ENCODE measurements at regions not wholly inside any gene's neighbourhood (a gene's known extent, or its start where the extent isn't known, plus 50 kb on each side); places are given as distances from the start of the nearest gene placed in this dataset.
"Not testable (repeated sequence)": the region's sequence is repeated elsewhere in the genome, so short reads cannot be mapped to it uniquely, and the experiment has no call there.

- no peak for DNase-seq (ENCODE audit: low read depth, low spot score)
- Histone ChIP-seq H3K9me3 (ENCODE audit: control insufficient read depth, insufficient read depth, low read length) (peaks cover 11% of the 10 kb centered on the region), H3K27me3 (ENCODE audit: control insufficient read depth, insufficient read depth, low read length) (peaks cover 4% of the 10 kb centered on the region), H3K27ac (ENCODE audit: low read depth, low read length) (no peak overlapping the region), H3K4me3 (ENCODE audit: low read depth, low read length) (no peak overlapping the region)
- TF ChIP-seq CTCF (IDR thresholded peaks at IDR 0.05; ENCODE audit: low read depth, low read length) = no peak
- CTCF ChIA-PET = no interaction called here
- POLR2A ChIA-PET = no interaction called here
Observed at GRCh38 chr17:69696650-69697049, 282.2 kb downstream of the MAP2K6 start.

- H3K9me3 ChIP-seq (ENCODE audit: control insufficient read depth, insufficient read depth, low read length) = peaks cover 11% of the 10 kb centered on the region
- H3K27ac ChIP-seq (ENCODE audit: low read depth, low read length); H3K27me3 ChIP-seq (ENCODE audit: control insufficient read depth, insufficient read depth, low read length); H3K4me3 ChIP-seq (ENCODE audit: low read depth, low read length); POLR2A ChIA-PET; DNase-seq (ENCODE audit: low read depth, low spot score); CTCF ChIA-PET: not testable (repeated sequence)
Observed at GRCh38 chr17:69698352-69698751, 283.9 kb downstream of the MAP2K6 start.

GRCh38 chr17:69702078-69702477 is 287.6 kb downstream of the MAP2K6 start:
- no peak for TF ChIP-seq CTCF (IDR thresholded peaks at IDR 0.05; ENCODE audit: low read depth, low read length)

GRCh38 chr17:69703751-69704150 is 289.3 kb downstream of the MAP2K6 start:
- TF ChIP-seq CTCF (IDR thresholded peaks at IDR 0.05; ENCODE audit: low read depth, low read length) = no peak
- no peak overlapping the region for H3K4me3 ChIP-seq (ENCODE audit: low read depth, low read length)
- ChIA-PET CTCF (no interaction called here), POLR2A (no interaction called here)
- DNase-seq (ENCODE audit: low read depth, low spot score) = no peak
- H3K27ac ChIP-seq (ENCODE audit: low read depth, low read length) = no peak overlapping the region
- peaks cover 6% of the 10 kb centered on the region for H3K27me3 ChIP-seq (ENCODE audit: control insufficient read depth, insufficient read depth, low read length)
- H3K9me3 ChIP-seq (ENCODE audit: control insufficient read depth, insufficient read depth, low read length) = peaks cover 1% of the 10 kb centered on the region; the same call in 1 of the 2 replicates

More at GRCh38 chr17:69702078-69702477, 287.6 kb downstream of the MAP2K6 start:
- H3K27ac ChIP-seq (ENCODE audit: low read depth, low read length) = no peak overlapping the region
- H3K4me3 ChIP-seq (ENCODE audit: low read depth, low read length) = no peak overlapping the region
- CTCF ChIA-PET = interaction anchor here (0.6 kb wide), 1 partner anchor 509 kb away, joined by 3 read pairs; no protein-coding TSS in a partner anchor
- peaks cover 6% of the 10 kb centered on the region for H3K27me3 ChIP-seq (ENCODE audit: control insufficient read depth, insufficient read depth, low read length)
- POLR2A ChIA-PET = no interaction called here
- H3K9me3 ChIP-seq (ENCODE audit: control insufficient read depth, insufficient read depth, low read length) = peaks cover 11% of the 10 kb centered on the region
- DNase-seq (ENCODE audit: low read depth, low spot score) = no peak

- Histone ChIP-seq H3K27me3 (ENCODE audit: control insufficient read depth, insufficient read depth, low read length) (peaks cover 6% of the 10 kb centered on the region), H3K9me3 (ENCODE audit: control insufficient read depth, insufficient read depth, low read length) (no peaks in the 10 kb centered on the region), H3K4me3 (ENCODE audit: low read depth, low read length) (no peak overlapping the region), H3K27ac (ENCODE audit: low read depth, low read length) (no peak overlapping the region)
- ChIA-PET CTCF (no interaction called here), POLR2A (no interaction called here)
- no peak for TF ChIP-seq CTCF (IDR thresholded peaks at IDR 0.05; ENCODE audit: low read depth, low read length)
- no peak for DNase-seq (ENCODE audit: low read depth, low spot score)
Observed at GRCh38 chr17:69704935-69705334, 290.4 kb downstream of the MAP2K6 start.

- Histone ChIP-seq H3K27ac (ENCODE audit: low read depth, low read length) (no peak overlapping the region), H3K9me3 (ENCODE audit: control insufficient read depth, insufficient read depth, low read length) (no peaks in the 10 kb centered on the region), H3K27me3 (ENCODE audit: control insufficient read depth, insufficient read depth, low read length) (peaks cover 2% of the 10 kb centered on the region), H3K4me3 (ENCODE audit: low read depth, low read length) (no peak overlapping the region)
- DNase-seq (ENCODE audit: low read depth, low spot score) = no peak
- POLR2A ChIA-PET = no interaction called here
- TF ChIP-seq CTCF (IDR thresholded peaks at IDR 0.05; ENCODE audit: low read depth, low read length) = no peak
- CTCF ChIA-PET = interaction anchor here (0.6 kb wide), 1 partner anchor 187 kb away, joined by 4 read pairs; no protein-coding TSS in a partner anchor
Observed at GRCh38 chr17:69706127-69706526, 291.6 kb downstream of the MAP2K6 start.

Measured in AG04450 (cell line).